Tibial artery (tissue), 4 donors: ENCODE measurements at regions not wholly inside any gene's neighbourhood (a gene's known extent, or its start where the extent isn't known, plus 50 kb on each side); places are given as distances from the start of the nearest gene placed in this dataset.

Source experiments
- DNase-seq, 2 donors: peaks; one replicate each; pipeline ENCODE4 v3.0.0-alpha.2; 2019
- H3K27ac ChIP-seq, 2 donors: fragments of 200-600 bp; sonication (generic) in 1 of 2; 1 replicate in 1 of 2; 2 replicates in 1 of 2; pipeline ENCODE4 v1.5.1; 2018 to 2019; ENCODE audit warnings: mild to moderate bottlenecking in 1 of 2
- H3K27me3 ChIP-seq, 2 donors: fragments of 200-600 bp; sonication (generic) in 1 of 2; one replicate each; pipeline versions ENCODE4 v1.5.1 to v1.6.0; 2016 to 2019
- H3K36me3 ChIP-seq, 3 donors: fragments of 200-600 bp; sonication (generic) in 2 of 3; one replicate each; pipeline ENCODE4 v1.5.1; 2016 to 2019; ENCODE audit warnings: mild to moderate bottlenecking in 2 of 3
- H3K4me1 ChIP-seq, 4 donors: fragments of 200-600 bp; sonication (generic) in 2 of 4; 1 replicate in 3 of 4; 2 replicates in 1 of 4; pipeline ENCODE4 v1.5.1; 2016 to 2019
- H3K4me3 ChIP-seq, 2 donors: fragments of 200-600 bp; sonication (generic) in 1 of 2; 1 replicate in 1 of 2; 2 replicates in 1 of 2; pipeline ENCODE4 v1.5.1; 2018 to 2019; ENCODE audit warnings: mild to moderate bottlenecking in 2 of 2
- H3K9me3 ChIP-seq, 3 donors: fragments of 200-600 bp; sonication (generic) in 1 of 3; one replicate each; pipeline ENCODE4 v1.5.1; 2016 to 2019
- intact Hi-C: fragments of 100-400 bp; cut with DNase I; formaldehyde crosslinking; loops from one replicate; pipeline ENCODE4 v1.15.0; 2023; ENCODE audit warnings: low total_unique reads
- TF ChIP-seq, protein P1 (sequence below), 2 experiments: fragments of 200-600 bp in 1 of 2; fragments of 450-650 bp in 1 of 2; IDR thresholded peaks; one replicate each; pipeline ENCODE4 v1.5.1; 2017 to 2019; ENCODE audit warnings: antibody characterized with exemption in 2 of 2, mild to moderate bottlenecking in 1 of 2, moderate library complexity in 1 of 2

DNA sequence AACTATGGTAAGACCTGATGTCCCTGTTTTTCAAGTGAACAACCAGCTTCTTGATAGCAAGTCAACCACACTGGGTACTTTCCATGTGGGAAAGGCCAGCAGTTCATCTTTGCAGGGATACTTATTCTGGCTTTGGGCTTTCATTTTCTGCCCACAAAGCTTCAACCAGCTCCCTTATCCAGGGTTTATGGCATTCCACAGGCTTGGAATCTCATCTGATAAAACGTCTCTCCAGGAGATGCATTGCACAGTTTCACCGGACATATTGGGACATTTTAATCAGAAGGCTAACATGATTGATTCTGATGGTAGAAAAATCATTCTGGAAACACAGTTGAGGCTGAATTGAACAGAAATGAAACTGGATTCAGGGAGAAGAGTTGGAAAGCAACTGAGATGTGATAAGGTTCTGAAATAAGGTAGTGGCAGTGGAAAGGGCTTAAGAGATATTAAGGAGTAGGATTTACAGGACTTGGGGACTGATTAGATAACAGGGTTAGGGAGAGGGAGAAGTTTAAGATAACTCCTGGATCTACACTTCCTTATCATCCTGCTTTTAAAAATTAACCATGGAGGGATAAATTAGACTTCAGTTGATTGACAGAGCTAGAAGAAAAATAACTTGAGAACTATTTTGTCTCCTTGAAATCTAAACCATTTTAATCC lies 195.8 kb upstream of the FBXL7 start:
- H3K9me3 ChIP-seq: no peaks in the 10 kb centered on the region
- intact Hi-C loops: no loop called here
- H3K36me3 ChIP-seq: no peaks in the 10 kb centered on the region
- H3K27me3 ChIP-seq: no peaks in the 10 kb centered on the region
- no peak overlapping the region for H3K27ac ChIP-seq
- H3K4me1 ChIP-seq: no peaks in the 10 kb centered on the region
- DNase-seq: no peak
- no peak overlapping the region for H3K4me3 ChIP-seq
- TF ChIP-seq, protein P1, sequence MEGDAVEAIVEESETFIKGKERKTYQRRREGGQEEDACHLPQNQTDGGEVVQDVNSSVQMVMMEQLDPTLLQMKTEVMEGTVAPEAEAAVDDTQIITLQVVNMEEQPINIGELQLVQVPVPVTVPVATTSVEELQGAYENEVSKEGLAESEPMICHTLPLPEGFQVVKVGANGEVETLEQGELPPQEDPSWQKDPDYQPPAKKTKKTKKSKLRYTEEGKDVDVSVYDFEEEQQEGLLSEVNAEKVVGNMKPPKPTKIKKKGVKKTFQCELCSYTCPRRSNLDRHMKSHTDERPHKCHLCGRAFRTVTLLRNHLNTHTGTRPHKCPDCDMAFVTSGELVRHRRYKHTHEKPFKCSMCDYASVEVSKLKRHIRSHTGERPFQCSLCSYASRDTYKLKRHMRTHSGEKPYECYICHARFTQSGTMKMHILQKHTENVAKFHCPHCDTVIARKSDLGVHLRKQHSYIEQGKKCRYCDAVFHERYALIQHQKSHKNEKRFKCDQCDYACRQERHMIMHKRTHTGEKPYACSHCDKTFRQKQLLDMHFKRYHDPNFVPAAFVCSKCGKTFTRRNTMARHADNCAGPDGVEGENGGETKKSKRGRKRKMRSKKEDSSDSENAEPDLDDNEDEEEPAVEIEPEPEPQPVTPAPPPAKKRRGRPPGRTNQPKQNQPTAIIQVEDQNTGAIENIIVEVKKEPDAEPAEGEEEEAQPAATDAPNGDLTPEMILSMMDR (IDR thresholded peaks at IDR 0.05): no peak

DNA sequence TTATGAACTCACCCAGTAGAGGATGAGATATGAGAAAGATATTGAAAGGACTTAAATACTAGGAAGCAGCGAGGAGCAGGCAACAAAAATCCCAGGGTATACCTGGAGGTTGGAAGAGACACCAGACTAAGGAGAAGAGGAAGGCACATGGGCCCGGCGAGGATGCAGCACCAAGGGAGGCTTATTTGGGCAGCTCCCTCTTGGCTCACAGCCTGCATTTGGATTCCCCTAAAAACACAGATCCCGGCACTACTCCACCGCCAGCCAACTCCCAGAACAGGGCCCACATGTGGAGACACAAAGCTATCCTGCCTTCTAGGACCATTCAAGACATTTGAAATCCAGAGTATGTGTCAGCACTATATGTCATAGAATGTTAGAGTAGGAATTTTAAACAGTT lies 199.8 kb upstream of the FBXL7 start:
- Histone ChIP-seq H3K27me3 (no peaks in the 10 kb centered on the region), H3K36me3 (no peaks in the 10 kb centered on the region), H3K4me1 (no peaks in the 10 kb centered on the region), H3K4me3 (no peak overlapping the region), H3K27ac (no peak overlapping the region), H3K9me3 (no peaks in the 10 kb centered on the region)
- DNase-seq: no peak
- TF ChIP-seq, protein P1 (IDR thresholded peaks at IDR 0.05): no peak
- intact Hi-C loops: no loop called here

DNA sequence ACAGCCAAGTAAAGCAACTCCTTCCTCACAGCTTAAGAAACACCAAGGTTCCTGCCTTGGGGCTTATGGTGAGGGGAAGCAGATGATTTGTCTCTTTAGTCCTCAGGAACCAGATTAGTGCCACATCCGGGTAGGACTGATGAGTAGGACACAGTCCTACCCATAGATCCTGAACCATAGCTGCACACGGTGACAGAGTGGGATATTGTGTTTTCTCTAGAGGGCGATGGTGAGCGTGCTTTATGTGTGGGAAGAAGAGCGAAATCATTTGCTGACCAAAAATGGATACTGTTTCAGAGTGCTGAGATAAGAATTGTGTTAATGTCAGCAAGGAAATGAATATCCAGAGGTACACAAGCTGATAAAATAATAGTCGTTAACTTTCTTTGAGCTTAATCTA lies 209.0 kb upstream of the FBXL7 start:
- Histone ChIP-seq H3K4me1 (peaks cover 0 to 6% (median 0%) of the 10 kb centered on the region in 4 donors), H3K9me3 (no peaks in the 10 kb centered on the region), H3K36me3 (no peaks in the 10 kb centered on the region), H3K27ac (no peak overlapping the region), H3K27me3 (no peaks in the 10 kb centered on the region), H3K4me3 (no peak overlapping the region)
- no peak for DNase-seq
- TF ChIP-seq, protein P1 (IDR thresholded peaks at IDR 0.05): no peak
- intact Hi-C loops: no loop called here

DNA sequence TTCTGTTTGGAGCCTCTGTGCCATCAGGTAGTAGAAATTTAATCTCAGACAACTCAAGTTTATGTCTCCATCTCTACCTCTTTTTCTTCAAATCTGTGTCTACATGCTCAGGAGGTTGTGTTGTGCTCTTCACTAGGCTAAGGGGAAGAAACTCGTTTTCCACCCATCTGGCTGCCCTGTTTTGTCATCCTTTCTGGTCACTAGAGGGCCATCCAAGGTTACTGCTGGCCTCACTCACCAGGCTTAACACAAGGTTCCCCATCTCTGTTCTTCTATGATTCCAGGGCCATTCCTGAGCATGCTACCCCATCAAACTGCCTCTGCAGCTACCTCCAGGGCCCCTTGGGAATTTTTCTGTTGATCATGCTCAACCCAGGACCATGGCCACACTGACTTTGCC lies 213.3 kb upstream of the FBXL7 start:
- H3K36me3 ChIP-seq: no peaks in the 10 kb centered on the region
- no peak for DNase-seq
- peaks cover 0 to 8% (median 0%) of the 10 kb centered on the region in 4 donors for H3K4me1 ChIP-seq
- intact Hi-C loops: no loop called here
- no peak overlapping the region for H3K4me3 ChIP-seq
- TF ChIP-seq, protein P1 (IDR thresholded peaks at IDR 0.05): peak; percentile 17 to 23
- no peaks in the 10 kb centered on the region for H3K9me3 ChIP-seq
- H3K27me3 ChIP-seq: no peaks in the 10 kb centered on the region
- H3K27ac ChIP-seq: no peak overlapping the region

DNA sequence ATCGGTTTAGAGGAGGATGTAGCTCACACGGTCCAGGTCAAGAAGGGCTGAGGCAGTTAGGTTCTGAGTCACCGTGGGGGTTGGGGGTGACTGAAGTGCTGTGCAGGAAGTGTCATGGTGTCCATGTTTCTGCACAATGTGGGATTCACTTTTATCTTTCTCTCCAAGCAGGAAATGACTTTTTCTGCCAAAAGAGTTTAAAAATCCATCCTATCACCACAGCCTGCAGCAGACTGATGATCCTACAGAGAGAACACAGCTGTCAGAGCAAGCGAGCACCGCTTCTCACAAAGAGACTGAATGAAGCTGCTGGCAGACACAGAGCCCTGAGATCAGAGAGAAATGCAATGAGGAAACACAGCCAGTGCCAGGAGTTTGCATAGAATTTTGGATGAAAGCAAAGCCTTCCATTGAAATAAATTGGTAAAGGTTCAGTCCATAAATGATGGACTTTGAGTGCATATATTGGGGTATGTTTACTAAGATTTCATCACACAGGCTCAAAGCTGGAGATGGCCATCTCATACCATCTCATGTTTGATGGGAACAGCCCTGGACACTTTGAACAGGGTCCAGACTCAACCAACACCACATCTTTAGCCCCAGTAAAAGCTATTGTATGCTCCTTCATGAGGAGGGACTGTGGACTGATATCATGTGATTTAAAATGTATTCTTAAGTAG lies 213.9 kb upstream of the FBXL7 start:
- no peak overlapping the region for H3K27ac ChIP-seq
- H3K9me3 ChIP-seq: no peaks in the 10 kb centered on the region

More for the DNA sequence above, 213.9 kb upstream of the FBXL7 start:
- DNase-seq: no peak
- TF ChIP-seq, protein P1 (IDR thresholded peaks at IDR 0.05): no peak
- Histone ChIP-seq H3K4me1 (peaks cover 0 to 8% (median 0%) of the 10 kb centered on the region in 4 donors), H3K4me3 (no peak overlapping the region), H3K27me3 (no peaks in the 10 kb centered on the region), H3K36me3 (no peaks in the 10 kb centered on the region)
- intact Hi-C loops: no loop called here
